IMR-90 (cell line): ENCODE measurements at regions not wholly inside any gene's neighbourhood (a gene's known extent, or its start where the extent isn't known, plus 50 kb on each side); places are given as distances from the start of the nearest gene placed in this dataset.

Experiments
- ATAC-seq: fragments of 200-7000 bp; cut with Tn5 transposase; 2 replicates; pipeline ENCODE4 v1.9.1; 2020; ENCODE audit warnings: low read depth, mild to moderate bottlenecking, moderate library complexity
- BruUV-seq: library from RNA; stranded (reverse); fragments of 400-500 nt; replicated peaks from 2 replicates; lab custom pipeline; 2021; lab: Mats Ljungman, UMichigan
- CTCF ChIA-PET: fragments of 300-600 bp; formaldehyde crosslinking; extraction: SDS; loops from one replicate; lab custom pipeline; 2021; ENCODE audit warnings: antibody characterized with exemption; lab: Yijun Ruan, JAX
- POLR2A ChIA-PET: fragments of 300-600 bp; sonication (Branson Sonifier 250); formaldehyde crosslinking; loops from one replicate; lab custom pipeline; 2022; ENCODE audit warnings: antibody characterized with exemption; ENCODE audit not compliant: unreplicated experiment; lab: Charles Lee
- DNase-seq: peaks from one replicate; pipeline ENCODE4 v3.0.0; 2013
- H2AFZ ChIP-seq: replicated peaks from 2 replicates; pipeline ENCODE3; 2013; ENCODE audit warnings: low read length, mild to moderate bottlenecking; ENCODE audit not compliant: poor library complexity
- H2AK5ac ChIP-seq: 2 replicates; pipeline ENCODE4 v1.6.1; 2013; ENCODE audit warnings: low read depth, low read length, inconsistent platforms
- H2AK9ac ChIP-seq: replicated peaks from 2 replicates; pipeline ENCODE3; 2013; ENCODE audit warnings: mild to moderate bottlenecking, low read depth, low read length, moderate library complexity; ENCODE audit not compliant: poor library complexity
- H2BK120ac ChIP-seq: 2 replicates; pipeline ENCODE4 v1.6.1; 2013; ENCODE audit warnings: low read depth, low read length, inconsistent platforms
- H2BK15ac ChIP-seq: 3 replicates; pipeline ENCODE4 v1.6.1; 2013; ENCODE audit warnings: low read depth, low read length, inconsistent platforms
- H2BK20ac ChIP-seq: 2 replicates; pipeline ENCODE4 v1.6.1; 2013; ENCODE audit warnings: low read depth, mild to moderate bottlenecking, inconsistent platforms, low read length, moderate library complexity
- H2BK5ac ChIP-seq: 2 replicates; pipeline ENCODE4 v1.6.1; 2013; ENCODE audit warnings: mild to moderate bottlenecking, low read depth, low read length, inconsistent platforms; ENCODE audit not compliant: poor library complexity, severe bottlenecking
- H3K14ac ChIP-seq: replicated peaks from 2 replicates; pipeline ENCODE4 v1.6.1; 2013; ENCODE audit warnings: low read depth, low read length, inconsistent platforms
- H3K18ac ChIP-seq: 2 replicates; pipeline ENCODE4 v1.6.1; 2013; ENCODE audit warnings: low read depth, low read length, control low read depth
- H3K23ac ChIP-seq: 2 replicates; pipeline ENCODE4 v1.6.1; 2013; ENCODE audit warnings: low read depth, low read length, inconsistent platforms
- H3K27ac ChIP-seq: 2 replicates; pipeline ENCODE4 v1.5.1; 2013; ENCODE audit warnings: mild to moderate bottlenecking, control low read depth, low read length; ENCODE audit not compliant: insufficient read depth
- H3K27me3 ChIP-seq: 2 replicates; pipeline ENCODE4 v1.6.1; 2013; ENCODE audit warnings: low read length; ENCODE audit not compliant: control insufficient read depth, insufficient read depth
- H3K36me3 ChIP-seq: 2 replicates; pipeline ENCODE4 v1.6.1; 2013; ENCODE audit warnings: low read length, mixed read lengths; ENCODE audit not compliant: control insufficient read depth, insufficient read depth
- H3K4ac ChIP-seq: 2 replicates; pipeline ENCODE4 v1.6.1; 2013; ENCODE audit warnings: low read depth, low read length, inconsistent platforms
- H3K4me1 ChIP-seq: 2 replicates; pipeline ENCODE4 v1.6.1; 2013; ENCODE audit warnings: low read length, mixed read lengths; ENCODE audit not compliant: control insufficient read depth, insufficient read depth
- H3K4me2 ChIP-seq: 2 replicates; pipeline ENCODE4 v1.6.1; 2013; ENCODE audit warnings: low read depth, mild to moderate bottlenecking, control low read depth, low read length, moderate library complexity
- H3K4me3 ChIP-seq: 2 replicates; pipeline ENCODE4 v1.5.1; 2013; ENCODE audit warnings: low read depth, mild to moderate bottlenecking, control low read depth, low read length, moderate library complexity; ENCODE audit not compliant: insufficient read depth
- H3K56ac ChIP-seq: 2 replicates; pipeline ENCODE4 v1.6.1; 2013; ENCODE audit warnings: low read length, inconsistent platforms; ENCODE audit not compliant: insufficient read depth; ENCODE audit errors: extremely low read depth
- H3K79me1 ChIP-seq, 2 experiments: 2 replicates each; pipeline ENCODE4 v1.6.1; 2013; ENCODE audit warnings: low read length in 2 of 2, inconsistent platforms in 1 of 2, low read depth in 1 of 2
- H3K9ac ChIP-seq: 2 replicates; pipeline ENCODE4 v1.6.1; 2013; ENCODE audit warnings: low read depth, low read length, control low read depth
- H3K9me1 ChIP-seq: 2 replicates; pipeline ENCODE4 v1.6.1; 2013; ENCODE audit warnings: low read length, inconsistent platforms; ENCODE audit not compliant: insufficient read depth
- H3K9me3 ChIP-seq: 2 replicates; pipeline ENCODE4 v1.6.1; 2013; ENCODE audit warnings: low read length; ENCODE audit not compliant: control insufficient read depth, insufficient read depth
- H4K20me1 ChIP-seq: 2 replicates; pipeline ENCODE4 v1.6.1; 2013; ENCODE audit warnings: low read length, inconsistent platforms; ENCODE audit not compliant: insufficient read depth
- H4K5ac ChIP-seq: 2 replicates; pipeline ENCODE4 v1.6.1; 2013; ENCODE audit warnings: mild to moderate bottlenecking, low read depth, low read length, control low read depth
- H4K8ac ChIP-seq, 2 experiments: 2 replicates each; pipeline ENCODE4 v1.6.1; 2013; ENCODE audit warnings: low read depth in 2 of 2, low read length in 2 of 2, control low read depth in 1 of 2, inconsistent platforms in 1 of 2
- H4K91ac ChIP-seq: 2 replicates; pipeline ENCODE4 v1.6.1; 2013; ENCODE audit warnings: low read depth, low read length, inconsistent platforms; ENCODE audit not compliant: insufficient read depth
- CTCF ChIP-seq: conservative IDR thresholded peaks from 2 replicates; pipeline ENCODE4 v1.5.1; 2012; ENCODE audit warnings: mild to moderate bottlenecking, low read depth, low read length, improper control_type of control experiment
- POLR2A ChIP-seq: IDR thresholded peaks from 2 replicates; pipeline ENCODE4 v1.6.1; 2012; ENCODE audit warnings: mild to moderate bottlenecking, low read depth, low read length
- RCOR1 ChIP-seq: IDR thresholded peaks from 2 replicates; pipeline ENCODE4 v1.6.1; 2012; ENCODE audit warnings: mild to moderate bottlenecking, low read length, improper control_type of control experiment; ENCODE audit not compliant: insufficient replicate concordance
- WGBS, 2 experiments: methylation state at CpG; one replicate each; pipeline versions ENCODE4 v1.1.5 to v1.1.7; 2013; ENCODE audit warnings: missing lambda C conversion rate in 2 of 2; ENCODE audit not compliant: insufficient read length in 1 of 2; ENCODE audit errors: extremely low coverage in 2 of 2; 5-methylcytosine and 5-hydroxymethylcytosine counted together
- dilution Hi-C: fragments of 300-500 bp; cut with HindIII; formaldehyde crosslinking; loops from one replicate; pipeline ENCODE4 v1.14.3; 2018; ENCODE audit warnings: low sequenced_read_pairs; ENCODE audit not compliant: unreplicated experiment
- in situ Hi-C: fragments of 300-500 bp; cut with MboI; formaldehyde crosslinking; loops from 3 replicates; pipeline ENCODE4 v1.14.3; 2019; ENCODE audit warnings: low sequenced_read_pairs, inconsistent platforms, mixed read lengths
- intact Hi-C: fragments of 100-400 bp; cut with micrococcal nuclease; formaldehyde crosslinking; loops from 2 replicates; pipeline ENCODE4 v1.10.0; 2022

DNA sequence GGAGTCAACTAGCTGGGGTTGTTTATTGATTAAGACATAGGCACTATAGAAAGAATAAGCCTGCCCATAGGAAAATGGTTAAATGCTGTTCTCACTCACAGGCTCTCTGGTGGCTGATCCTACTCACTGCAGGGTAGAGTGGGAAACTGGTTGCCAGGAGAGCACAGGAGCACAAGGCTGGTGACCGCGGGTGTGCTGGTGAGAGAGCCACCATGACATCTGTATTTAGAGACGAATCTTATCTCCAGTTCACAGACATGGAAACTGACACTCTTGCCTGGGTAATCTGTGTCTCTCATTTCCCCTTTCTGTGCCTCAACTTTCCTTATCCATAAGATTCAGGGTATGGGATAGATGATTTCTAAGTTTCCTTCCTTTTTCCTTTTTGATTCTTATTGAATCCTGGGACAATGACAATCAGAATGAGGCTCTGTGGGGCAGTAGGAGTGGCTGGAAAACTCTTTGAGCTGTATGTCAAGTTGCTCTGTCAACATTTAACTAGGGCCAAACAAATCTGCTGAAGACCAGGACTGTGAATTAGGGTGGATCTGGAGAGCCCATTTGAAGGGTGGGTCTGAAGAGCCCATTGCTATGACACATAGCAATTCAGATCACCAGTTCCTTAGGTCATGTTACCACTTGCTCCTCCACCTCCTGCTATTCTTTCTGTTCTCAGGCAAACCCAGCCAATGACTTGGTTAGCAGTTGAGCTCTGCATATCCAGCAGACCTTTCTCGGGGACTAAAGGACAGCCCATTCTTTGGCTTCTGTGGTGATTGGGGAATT is 286.1 kb upstream of the TBL1XR1 start:
- DNase-seq (no peak), ATAC-seq (no peak)
- no peak overlapping the region for H3K9ac ChIP-seq
- H3K9me1 ChIP-seq: no peaks in the 10 kb centered on the region
- no peak overlapping the region for H3K23ac ChIP-seq
- H3K9me3 ChIP-seq: peaks cover 3% of the 10 kb centered on the region; the same call in 1 of the 2 replicates
- H3K18ac ChIP-seq: 0 out of 2 replicates have a peak overlapping the region, but pooled peaks have one; percentile 1
- dilution Hi-C loops (no loop called here), in situ Hi-C loops (no loop called here), intact Hi-C loops (no loop called here)
- ChIA-PET POLR2A (no interaction called here), CTCF (no interaction called here)
- H2AK9ac ChIP-seq: no peak overlapping the region
- no peak overlapping the region for H2BK120ac ChIP-seq
- WGBS, 2 experiments: 93% methylated on average over 2 of the region's 4 CpGs; no CpG with 5 or more reads in 1 of the 2 experiments
- H3K56ac ChIP-seq: no peak overlapping the region
- no peaks in the 10 kb centered on the region for H3K79me1 ChIP-seq
- no peak for TF ChIP-seq RCOR1
- TF ChIP-seq CTCF: 0 out of 2 replicates have a peak, but pooled peaks have one; percentile 3
- TF ChIP-seq POLR2A: no peak
- H2BK20ac ChIP-seq: no peak overlapping the region
- H3K27me3 ChIP-seq: no peaks in the 10 kb centered on the region
- no peak overlapping the region for H3K4me2 ChIP-seq
- 0 out of 2 replicates have a peak overlapping the region, but pooled peaks have one; percentile 10 for H2AK5ac ChIP-seq
- H4K91ac ChIP-seq: no peak overlapping the region; the same call in 1 of the 2 replicates
- H2BK15ac ChIP-seq: peak overlapping the region; percentile 38; the same call in 1 of the 3 replicates
- H3K4ac ChIP-seq: no peak overlapping the region; the same call in 1 of the 2 replicates
- no peak overlapping the region for H4K8ac ChIP-seq
- no peaks in the 10 kb centered on the region for H3K36me3 ChIP-seq
- no peak overlapping the region for H3K27ac ChIP-seq
- no peak overlapping the region for H3K14ac ChIP-seq
- H3K4me1 ChIP-seq: peaks cover 4% of the 10 kb centered on the region
- no TSS peak for BruUV-seq
- H3K4me3 ChIP-seq: no peak overlapping the region
- H4K5ac ChIP-seq: no peak overlapping the region; the same call in 1 of the 2 replicates
- no peaks in the 10 kb centered on the region for H4K20me1 ChIP-seq
- no peak overlapping the region for H2AFZ ChIP-seq
- no peak overlapping the region for H2BK5ac ChIP-seq
